ENCODE measurements at regions not wholly inside any gene's neighbourhood (a gene's known extent, or its start where the extent isn't known, plus 50 kb on each side); places are given as distances from the start of the nearest gene placed in this dataset.

DNA sequence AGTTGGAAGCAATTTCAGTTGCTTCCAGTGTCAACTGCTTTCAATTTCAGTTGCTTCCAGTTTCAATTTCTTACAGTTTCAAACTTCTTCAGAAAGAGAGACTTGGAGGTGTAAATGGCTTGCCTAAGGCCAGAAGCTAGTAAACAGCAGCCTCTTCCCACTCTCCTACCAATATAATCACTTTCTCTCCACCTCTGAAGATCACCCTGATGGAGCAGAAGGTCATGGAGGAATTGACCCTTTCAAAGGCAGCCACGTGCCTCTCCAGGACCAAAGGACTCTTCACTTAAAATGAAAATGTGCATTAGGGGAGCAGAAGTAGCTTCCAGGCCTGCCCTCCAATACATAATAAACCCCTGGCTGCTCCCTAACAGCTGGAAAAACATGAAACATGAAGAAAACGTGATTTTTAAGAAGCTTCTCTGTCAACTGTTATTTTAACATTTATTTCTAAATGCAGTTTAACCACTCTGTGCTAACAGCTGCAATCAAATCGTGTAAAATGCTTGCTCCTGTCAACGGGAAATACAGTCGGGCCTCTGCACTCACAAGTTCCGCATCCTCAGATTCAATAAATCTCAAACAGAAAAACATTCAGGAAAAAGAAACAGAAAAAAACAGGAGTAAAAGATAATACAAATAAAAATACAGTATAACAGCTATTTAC, 1020.6 kb downstream of the XPNPEP1 start:
- Histone ChIP-seq H3K4me2 (ENCODE audit: insufficient read depth, insufficient read length, low read length) (no peak overlapping the region), H2AFZ (ENCODE audit: low read length) (no peak overlapping the region), H4K5ac (ENCODE audit: insufficient read length, low read depth, low read length) (no peak overlapping the region), H3K27ac (ENCODE audit: insufficient read length, low read depth, low read length) (no peak overlapping the region), H3K9ac (ENCODE audit: extremely low read depth, insufficient read length, low read length) (no peak overlapping the region), H3K56ac (ENCODE audit: insufficient read length, low read depth, low read length) (no peak overlapping the region), H2BK5ac (ENCODE audit: insufficient read length, low read length) (no peak overlapping the region), H3K79me2 (ENCODE audit: insufficient read depth, low read length) (no peaks in the 10 kb centered on the region), H4K20me1 (ENCODE audit: control insufficient read depth, insufficient read depth, insufficient read length) (no peaks in the 10 kb centered on the region), H2BK20ac (ENCODE audit: low read depth, low read length, poor library complexity, severe bottlenecking) (no peak overlapping the region), H3K4me1 (ENCODE audit: insufficient read depth, low read length) (no peaks in the 10 kb centered on the region), H4K8ac (replicated peaks; ENCODE audit: insufficient read length, low read depth, low read length) (no peak overlapping the region), H2BK15ac (ENCODE audit: low read depth, low read length) (no peak overlapping the region), H3K23me2 (ENCODE audit: insufficient read length, low read depth, low read length, poor library complexity, severe bottlenecking) (no peaks in the 10 kb centered on the region), H3K14ac (ENCODE audit: insufficient read depth, low read length) (no peak overlapping the region), H3K18ac (ENCODE audit: insufficient read length, low read depth, low read length) (no peak overlapping the region), H3K27me3 (ENCODE audit: insufficient read depth, low read length) (no peaks in the 10 kb centered on the region), H3K4ac (ENCODE audit: low read depth, low read length) (no peak overlapping the region), H3T11ph (ENCODE audit: low read length) (no peak overlapping the region), H3K9me3 (ENCODE audit: control insufficient read depth, low read depth, low read length) (no peaks in the 10 kb centered on the region), H2BK12ac (ENCODE audit: insufficient read length, low read depth, low read length) (no peak overlapping the region), H4K91ac (ENCODE audit: insufficient read length, low read depth, low read length) (no peak overlapping the region), H2AK5ac (ENCODE audit: insufficient read length, low read length) (no peak overlapping the region), H3K79me1 (ENCODE audit: insufficient read depth, low read depth, low read length, poor library complexity, severe bottlenecking) (no peaks in the 10 kb centered on the region), H3K23ac (ENCODE audit: insufficient read length, low read depth, low read length) (no peak overlapping the region), H2BK120ac (ENCODE audit: low read depth, low read length, poor library complexity, severe bottlenecking) (no peak overlapping the region)
- H3K27ac Mint-ChIP-seq, result no peak overlapping the region; a peak in 1 of 7 replicates
- DNase-seq, result no peak
- no peak overlapping the region for H3K4me3 Mint-ChIP-seq
- WGBS (ENCODE audit: extremely low coverage, insufficient read length, low lambda C conversion rate), result no CpG with 5 or more reads among the region's 6 CpGs
- TF ChIP-seq, protein P1, sequence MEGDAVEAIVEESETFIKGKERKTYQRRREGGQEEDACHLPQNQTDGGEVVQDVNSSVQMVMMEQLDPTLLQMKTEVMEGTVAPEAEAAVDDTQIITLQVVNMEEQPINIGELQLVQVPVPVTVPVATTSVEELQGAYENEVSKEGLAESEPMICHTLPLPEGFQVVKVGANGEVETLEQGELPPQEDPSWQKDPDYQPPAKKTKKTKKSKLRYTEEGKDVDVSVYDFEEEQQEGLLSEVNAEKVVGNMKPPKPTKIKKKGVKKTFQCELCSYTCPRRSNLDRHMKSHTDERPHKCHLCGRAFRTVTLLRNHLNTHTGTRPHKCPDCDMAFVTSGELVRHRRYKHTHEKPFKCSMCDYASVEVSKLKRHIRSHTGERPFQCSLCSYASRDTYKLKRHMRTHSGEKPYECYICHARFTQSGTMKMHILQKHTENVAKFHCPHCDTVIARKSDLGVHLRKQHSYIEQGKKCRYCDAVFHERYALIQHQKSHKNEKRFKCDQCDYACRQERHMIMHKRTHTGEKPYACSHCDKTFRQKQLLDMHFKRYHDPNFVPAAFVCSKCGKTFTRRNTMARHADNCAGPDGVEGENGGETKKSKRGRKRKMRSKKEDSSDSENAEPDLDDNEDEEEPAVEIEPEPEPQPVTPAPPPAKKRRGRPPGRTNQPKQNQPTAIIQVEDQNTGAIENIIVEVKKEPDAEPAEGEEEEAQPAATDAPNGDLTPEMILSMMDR (conservative IDR thresholded peaks at IDR 0.05), result no peak
- no peaks in the 10 kb centered on the region for H3K36me3 Mint-ChIP-seq (ENCODE audit: insufficient read depth in 1 of 3, low read depth in 3 of 3)
- H3K27me3 Mint-ChIP-seq (ENCODE audit: low read depth), result peaks cover 3% of the 10 kb centered on the region; the same call in 1 of the 2 replicates
- H3K9me3 Mint-ChIP-seq, result no peaks in the 10 kb centered on the region
- peaks cover 4 to 7% of the 10 kb centered on the region in 2 experiments for H3K4me1 Mint-ChIP-seq

Measured in H9 (cell line).